HG02623 (cell line): ENCODE measurements at regions not wholly inside any gene's neighbourhood (a gene's known extent, or its start where the extent isn't known, plus 50 kb on each side); places are given as distances from the start of the nearest gene placed in this dataset.
"Not testable (repeated sequence)": the region's sequence is repeated elsewhere in the genome, so short reads cannot be mapped to it uniquely, and the experiment has no call there.

Experiments used
- ATAC-seq: cut with Tn5 transposase; IDR thresholded peaks from one replicate; pipeline ENCODE4 v1.9.1; 2021; ENCODE audit warnings: moderate library complexity; ENCODE audit not compliant: unreplicated experiment

DNA sequence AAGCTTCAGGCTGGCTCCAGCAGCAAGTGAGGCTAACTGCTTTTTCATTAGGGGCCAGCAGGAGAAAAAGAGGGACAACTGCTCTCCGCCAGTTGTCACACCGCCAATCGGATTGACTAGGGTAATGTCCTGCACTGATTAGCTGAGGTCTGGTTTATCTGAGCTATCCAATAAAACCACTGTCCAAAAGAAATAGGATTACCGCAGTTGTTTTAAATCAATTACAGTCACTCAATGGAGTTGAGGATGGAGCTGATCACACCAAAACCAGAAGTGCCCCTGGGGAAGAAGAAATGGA, 351.4 kb upstream of the NPVF start:
- ATAC-seq, result no peak

DNA sequence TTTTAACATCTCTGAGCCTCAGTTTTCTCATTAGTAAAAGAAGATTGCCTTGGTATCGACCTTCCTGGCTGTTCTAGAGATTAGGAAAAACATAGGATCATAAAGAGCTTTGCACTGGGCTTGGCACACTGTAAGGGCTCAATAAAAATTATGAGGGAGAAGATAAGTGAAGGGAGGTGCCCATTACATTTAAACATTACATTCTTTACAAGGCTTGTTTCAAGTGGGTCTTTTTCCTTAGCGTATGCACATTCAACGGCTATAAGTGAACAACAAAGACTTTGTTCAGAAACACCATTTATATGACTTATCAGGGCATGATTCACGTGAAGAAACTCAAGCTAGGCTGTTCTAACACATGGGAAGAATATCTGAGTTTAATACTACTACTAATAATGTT, 351.9 kb upstream of the NPVF start:
- ATAC-seq, result no peak

DNA sequence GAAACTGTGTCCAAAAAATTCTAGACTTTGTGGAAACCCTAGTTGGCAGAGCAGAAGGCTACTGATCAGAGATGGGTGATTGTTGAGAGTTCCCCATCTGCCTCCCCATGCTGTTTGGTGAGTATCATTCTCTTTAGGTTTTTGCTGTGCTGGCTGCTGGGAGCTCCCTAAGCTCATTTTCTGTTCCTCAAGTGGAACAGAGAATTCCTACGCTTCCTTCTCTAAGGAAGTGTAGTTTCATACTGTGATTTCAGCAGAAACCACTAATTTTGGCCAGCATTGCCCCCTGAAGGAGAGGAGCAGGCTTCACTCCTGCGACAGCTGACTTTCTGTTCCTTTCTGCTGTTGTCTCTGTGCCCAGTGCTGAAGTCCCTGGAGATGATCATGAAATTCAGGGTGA, 355.3 kb upstream of the NPVF start:
- ATAC-seq, result no peak

DNA sequence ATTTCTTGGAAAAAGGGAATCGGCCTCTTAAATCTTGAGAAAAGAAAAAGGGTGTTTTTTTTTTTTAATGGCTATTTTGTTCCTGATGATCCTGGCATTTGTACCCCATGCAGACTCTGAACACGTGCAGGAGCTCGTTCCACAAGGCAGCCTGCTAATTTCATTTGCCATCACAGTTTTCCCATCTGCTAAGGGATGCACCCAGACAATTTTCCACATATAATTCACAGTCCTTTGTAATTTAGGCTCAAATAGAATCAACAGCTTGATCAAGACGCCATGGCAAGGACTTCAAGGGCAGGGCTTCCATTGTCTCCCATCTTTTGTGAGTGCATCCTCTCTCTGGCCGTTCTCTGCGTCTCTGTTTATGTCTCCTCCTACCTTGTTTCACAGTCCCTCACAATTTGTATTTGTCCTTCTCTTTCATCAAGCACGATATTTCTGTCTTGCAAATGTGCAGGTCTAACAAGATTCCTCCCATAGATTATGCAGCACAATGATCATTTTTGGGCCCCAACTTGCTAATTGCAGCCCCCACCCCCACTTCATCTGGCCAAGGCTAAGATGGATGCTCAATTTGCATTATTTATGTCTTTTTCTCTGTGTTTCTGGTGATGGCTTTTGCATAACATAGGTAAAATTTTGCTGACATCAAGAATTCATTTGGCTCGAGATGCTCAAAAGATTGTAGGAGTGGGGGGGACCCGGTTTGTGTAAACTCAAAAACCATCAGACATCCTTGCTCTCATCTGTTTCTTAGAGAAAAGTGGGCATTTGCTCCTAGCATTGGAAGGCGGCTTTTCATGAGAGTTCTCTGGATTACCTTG, 356.0 kb upstream of the NPVF start:
- no peak for ATAC-seq

DNA sequence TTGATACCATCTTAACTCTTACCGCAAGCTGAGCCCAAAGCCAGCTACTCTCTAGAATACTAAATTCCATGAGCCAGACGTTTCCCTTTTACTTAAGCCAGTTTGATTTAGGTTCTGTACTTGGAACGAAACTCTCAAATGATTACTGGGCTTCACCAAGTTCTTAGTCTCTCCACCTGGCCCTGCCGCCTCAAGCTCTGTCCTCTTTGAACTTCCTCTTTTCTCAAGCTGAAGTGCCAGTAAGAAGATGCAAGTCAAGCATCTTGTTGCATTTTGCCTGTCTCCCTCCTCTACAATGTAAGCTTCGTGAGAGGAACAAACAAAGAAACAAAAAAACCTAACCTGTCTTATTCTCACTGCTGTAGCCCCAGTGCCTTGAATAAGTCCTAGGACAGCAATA, 358.2 kb upstream of the NPVF start:
- ATAC-seq, result no peak

DNA sequence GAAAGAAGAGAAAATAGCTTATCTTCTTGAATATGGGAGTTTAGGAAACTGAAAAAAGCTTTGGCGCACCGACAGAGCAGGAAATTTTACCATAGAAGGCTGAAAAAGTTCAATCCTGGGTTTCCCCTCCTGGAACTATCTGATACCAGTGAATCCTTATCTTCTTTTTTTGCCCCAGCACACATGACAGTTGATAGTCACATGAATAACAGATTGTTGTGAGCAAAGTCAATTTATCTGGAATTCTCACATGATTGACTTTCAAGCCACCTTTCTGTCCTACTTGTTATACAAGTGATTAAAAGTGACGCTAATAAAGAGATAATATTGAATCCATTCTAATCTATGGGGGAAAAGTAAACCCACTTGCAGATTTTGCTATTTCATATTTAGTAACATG, 365.8 kb upstream of the NPVF start:
- ATAC-seq, result no peak

DNA sequence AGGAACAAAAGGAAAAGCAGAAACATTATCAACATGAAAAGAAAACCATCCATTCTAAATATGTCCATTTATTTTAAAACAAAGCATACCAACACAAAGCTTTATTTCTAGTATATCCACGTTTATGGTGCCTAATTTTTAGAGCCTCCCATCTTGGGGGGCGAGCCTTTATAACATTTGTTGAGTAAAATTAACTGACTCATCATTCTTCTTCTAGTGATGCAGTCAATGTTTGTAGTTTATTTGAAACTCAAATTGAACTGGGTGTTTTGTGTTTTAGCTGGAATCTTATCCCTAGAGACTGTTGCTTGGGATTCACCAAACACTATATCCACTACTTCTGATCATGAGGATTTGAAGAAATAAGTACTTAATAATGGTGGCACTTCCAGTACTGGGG, 366.4 kb upstream of the NPVF start:
- no peak for ATAC-seq

DNA sequence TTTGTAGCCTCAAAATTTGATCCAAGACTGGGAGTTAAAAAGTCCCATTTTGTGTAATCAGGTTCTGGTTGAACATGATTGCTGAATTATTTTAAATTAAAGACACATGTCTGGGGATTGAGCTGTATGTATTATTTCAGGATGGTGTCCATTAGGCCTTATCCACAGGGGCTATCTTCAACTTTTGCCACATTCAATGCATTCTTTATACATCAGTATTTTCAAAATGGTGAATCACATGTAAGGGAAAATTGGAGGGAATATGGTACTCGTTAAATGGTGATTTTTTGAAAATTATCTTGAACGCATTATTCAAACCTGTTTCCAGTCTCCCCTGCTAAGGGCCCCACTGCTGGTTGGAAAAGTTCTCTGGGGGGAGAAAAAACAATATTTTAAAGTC, 367.7 kb upstream of the NPVF start:
- no peak for ATAC-seq

DNA sequence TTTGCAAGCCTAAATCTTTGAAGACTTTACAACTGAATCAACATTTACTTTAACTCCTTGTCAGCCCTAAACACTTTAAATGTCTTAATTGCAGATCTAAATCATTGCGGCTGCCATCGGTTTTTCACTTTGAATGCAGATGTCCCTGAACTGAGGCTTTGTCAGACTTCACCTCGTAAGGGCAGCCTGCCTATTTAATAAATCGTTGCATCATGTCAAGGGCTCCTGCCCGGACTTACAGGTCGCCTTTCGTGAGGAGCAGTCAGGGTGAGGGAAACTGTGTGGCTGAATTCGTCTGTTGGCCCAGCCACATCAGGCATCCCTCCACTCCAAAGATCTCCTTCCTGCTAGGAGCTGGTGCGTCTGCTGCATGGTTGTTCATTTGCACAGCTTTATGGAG, 368.2 kb upstream of the NPVF start:
- no peak for ATAC-seq

DNA sequence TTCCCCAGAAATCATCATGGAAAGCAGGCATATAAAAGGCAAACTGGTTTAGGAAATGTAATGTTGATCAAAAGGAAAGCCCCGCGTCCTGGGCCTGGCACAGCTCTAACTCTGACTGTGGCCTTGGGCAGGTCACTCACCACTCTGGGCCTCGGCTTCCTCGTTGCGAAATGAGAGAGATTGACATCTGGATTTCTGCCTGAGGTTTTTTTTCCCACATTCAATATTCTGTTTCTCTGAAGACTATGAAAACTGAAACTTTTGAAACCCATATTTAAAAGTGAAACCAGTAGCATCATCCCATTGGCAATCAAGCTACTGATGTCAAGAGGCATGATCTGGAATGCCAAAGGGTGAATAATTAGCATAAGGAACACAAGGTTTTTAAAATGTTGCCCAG, 369.7 kb upstream of the NPVF start:
- no peak for ATAC-seq

DNA sequence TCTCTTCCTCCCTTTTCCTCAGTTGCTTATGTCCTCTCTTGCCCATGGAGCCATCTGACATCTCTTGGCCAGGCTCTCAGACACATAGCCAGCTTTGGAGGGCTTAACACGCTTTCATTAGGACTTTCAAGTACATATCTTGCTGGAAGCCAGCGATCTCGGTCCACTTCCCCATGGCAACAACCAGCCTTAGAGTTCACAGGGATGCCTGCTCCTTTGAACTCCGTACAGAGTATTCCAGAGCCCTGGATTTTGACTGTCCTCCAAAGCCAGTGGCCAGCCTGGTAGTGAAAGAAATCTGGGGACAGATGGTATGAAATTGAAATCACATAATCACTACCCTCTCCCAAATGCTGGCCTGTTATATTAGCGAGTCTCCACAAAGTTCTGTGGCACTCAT, 370.5 kb upstream of the NPVF start:
- ATAC-seq, result no peak

DNA sequence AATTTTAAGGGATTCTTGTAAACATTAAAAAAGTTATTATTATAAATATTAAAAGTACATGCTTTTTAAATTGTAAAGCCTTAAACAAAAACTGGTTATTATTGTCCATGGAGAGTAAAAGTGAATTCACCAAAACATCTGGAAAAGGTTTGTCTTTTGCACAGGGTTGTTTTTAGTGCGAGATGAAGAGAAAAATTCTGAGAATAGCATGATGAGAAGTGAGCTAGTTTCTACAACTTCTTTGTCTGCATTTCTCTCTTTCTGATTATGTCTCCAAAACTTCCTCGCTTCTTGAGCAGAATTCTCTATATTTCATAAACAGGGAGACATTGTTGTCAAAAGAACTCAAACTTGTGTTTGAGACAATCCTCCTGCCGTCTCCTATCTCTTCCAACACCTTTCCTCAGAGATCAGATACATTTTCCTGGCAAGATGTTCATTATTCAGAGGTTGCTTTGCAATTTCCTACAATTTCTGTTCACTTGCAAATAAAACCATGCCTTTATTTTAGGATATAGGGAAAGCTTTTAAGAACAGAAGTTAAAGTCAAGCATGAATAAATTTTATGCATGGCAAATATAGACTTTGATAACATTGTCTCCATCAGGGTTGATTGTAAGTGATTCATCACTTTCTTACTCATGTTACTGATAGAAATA, 372.1 kb upstream of the NPVF start:
- no peak for ATAC-seq

DNA sequence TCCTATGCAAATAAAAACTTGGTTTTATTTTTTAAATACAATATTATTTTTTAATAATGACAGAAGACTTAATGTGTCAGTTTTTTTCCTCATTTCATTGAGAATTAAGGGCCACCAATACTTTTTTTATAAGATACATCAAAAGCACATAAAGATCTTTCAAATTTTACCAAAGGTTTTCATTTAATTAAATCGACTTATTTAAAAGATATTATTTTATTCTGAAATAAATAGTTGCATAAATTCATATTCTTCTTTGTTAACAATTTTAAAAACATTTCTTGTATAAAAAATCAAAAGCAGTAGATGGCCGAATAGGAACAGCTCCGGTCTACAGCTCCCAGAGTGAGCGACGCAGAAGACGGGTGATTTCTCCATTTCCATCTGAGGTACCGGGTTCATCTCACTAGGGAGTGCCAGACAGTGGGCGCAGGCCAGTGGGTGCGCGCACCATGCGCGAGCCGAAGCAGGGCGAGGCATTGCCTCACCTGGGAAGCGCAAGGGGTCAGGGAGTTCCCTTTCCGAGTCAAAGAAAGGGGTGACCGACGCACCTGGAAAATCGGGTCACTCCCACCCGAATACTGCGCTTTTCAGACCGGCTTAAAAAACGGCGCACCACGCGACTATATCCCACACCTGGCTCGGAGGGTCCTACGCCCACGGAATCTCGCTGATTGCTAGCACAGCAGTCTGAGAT, 374.6 kb upstream of the NPVF start:
- not testable (repeated sequence) for ATAC-seq

DNA sequence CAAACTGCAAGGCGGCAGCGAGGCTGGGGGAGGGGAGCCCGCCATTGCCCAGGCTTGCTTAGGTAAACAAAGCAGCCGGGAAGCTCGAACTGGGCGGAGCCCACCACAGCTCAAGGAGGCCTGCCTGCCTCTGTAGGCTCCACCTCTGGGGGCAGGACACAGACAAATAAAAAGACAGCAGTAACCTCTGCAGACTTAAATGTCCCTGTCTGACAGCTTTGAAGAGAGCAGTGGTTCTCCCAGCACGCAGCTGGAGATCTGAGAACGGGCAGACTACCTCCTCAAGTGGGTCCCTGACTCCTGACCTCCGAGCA, 375.1 kb upstream of the NPVF start:
- not testable (repeated sequence) for ATAC-seq

DNA sequence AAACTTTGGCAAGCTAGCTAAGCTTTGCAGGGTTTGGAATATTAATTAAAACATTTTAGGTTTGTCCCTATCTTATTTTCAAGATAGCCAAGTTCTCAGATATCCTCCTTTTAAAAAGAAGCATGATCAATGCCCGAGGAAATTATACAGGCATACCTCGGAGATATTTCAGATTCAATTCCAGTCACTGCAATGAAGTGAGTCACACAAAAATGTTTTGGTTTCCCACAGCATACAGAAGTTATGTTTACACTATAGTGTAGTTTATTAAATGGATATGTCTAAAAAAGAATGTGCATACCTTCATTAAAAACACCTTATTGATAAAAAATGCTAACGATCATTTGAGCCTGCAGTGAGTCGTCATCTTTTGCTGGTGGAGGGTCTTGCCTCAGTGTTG, 382.9 kb upstream of the NPVF start:
- no peak for ATAC-seq

DNA sequence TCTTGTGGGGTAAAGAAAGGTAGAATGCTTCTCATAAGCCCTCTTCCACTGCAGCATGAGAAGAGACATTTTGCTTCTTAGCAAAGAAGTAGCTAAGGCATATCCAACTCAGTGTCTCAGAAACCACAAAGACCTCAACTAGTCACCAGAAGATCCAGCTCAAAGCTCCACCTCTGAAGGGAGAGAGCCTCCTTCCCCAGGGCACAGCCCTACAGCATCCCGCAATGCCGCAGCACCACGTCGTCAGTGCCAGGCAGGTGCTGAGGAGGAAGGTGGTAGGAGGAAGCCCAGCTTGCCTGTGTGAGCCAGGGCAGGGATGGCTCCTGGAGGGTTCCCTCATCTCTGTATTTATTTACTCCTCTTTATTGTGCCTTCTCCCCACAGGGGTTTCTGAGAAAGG, 385.6 kb upstream of the NPVF start:
- no peak for ATAC-seq

DNA sequence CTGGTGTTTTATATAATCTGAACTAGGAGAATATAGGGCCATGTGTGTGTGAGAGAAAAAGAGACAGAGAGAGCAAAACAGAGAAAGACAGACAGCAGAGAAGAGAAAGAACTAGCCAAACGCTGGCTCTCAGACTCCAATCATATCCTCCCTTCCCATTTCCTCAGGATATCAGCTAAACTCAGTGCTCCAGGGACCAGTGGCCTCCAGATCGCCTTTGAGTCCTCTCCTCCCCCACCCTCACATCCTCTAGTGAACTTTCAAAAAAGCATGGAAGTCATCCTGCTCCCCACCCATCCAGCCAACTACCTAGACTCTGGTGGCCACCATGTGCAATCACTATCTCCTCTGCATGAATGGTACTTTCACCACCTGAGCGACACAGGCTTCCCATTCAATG, 386.1 kb upstream of the NPVF start:
- ATAC-seq, result no peak

DNA sequence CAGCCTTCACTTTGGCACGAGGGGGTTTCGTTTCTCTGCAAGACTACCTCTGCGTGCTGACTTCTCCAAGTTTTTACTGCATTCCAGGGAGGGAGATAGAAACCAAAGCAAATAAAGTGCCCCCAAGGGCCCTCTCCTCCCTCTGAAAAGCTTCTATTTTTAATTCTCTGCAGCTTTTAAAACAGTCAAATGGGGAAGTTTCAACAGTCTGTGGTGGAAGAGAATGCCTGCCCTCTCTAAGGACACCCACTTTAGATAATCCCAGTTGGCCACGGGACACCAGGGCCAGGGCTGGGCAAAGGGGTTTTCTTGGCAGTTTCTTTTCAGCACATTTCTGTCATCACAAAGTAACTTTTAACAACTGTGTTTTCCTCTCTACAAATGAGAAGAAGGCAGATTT, 386.7 kb upstream of the NPVF start:
- ATAC-seq, result no peak

DNA sequence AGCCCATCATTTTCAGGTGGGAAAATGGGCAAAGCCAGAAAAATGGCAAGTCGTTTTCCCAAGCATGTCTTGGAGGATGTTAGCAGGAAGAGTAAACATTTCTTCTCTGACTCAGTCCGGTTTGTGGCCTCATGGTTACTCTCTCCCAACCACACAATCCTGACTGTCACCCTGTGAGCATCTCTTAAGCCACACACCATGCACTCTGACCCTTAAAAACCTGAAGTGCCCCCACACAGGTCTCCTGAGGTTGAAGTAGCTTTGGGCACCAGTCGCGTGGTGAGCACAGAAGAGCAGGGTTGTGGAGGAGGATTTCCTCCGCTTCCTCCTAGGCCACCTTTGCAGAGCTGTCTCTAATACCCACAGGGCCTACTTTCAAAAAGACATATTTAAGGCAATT, 387.3 kb upstream of the NPVF start:
- ATAC-seq, result no peak

DNA sequence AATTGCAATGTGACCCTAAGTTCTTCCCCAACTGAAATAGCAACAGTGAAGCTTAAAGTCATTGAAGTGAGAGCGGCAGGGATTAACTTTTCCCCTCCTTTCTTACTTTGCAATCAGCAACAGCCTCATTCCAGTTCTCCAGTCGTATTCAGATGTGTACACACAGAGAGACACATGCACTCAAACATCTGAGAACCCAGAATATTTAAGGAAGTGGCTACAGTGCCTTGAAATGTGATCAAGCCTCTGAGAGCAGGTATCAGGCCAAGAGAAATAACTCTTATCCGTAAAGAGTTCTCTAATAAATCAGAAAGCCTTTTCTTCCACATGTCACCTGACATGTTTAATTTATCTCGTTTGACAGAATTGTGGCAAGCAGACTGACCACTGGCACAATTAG, 388.9 kb upstream of the NPVF start:
- ATAC-seq, result no peak

DNA sequence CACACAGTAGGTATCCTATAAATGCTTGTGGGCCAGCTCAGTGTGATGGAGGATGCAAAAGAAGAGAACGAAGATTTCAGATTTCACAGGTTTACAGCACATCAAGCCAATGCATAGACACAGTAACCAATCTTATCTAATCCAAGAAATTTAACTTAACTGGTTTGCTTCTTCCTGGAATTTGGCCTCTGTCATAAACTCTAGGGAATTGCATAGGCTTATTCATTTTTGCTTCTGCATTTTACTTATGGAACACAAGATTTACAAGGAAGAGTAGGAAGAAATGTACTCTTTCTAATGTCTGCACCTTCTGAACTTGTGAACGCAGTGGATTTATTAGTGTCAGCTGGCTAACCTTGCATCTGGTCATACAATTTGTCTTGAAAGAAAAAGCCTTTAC, 389.4 kb upstream of the NPVF start:
- ATAC-seq, result no peak

DNA sequence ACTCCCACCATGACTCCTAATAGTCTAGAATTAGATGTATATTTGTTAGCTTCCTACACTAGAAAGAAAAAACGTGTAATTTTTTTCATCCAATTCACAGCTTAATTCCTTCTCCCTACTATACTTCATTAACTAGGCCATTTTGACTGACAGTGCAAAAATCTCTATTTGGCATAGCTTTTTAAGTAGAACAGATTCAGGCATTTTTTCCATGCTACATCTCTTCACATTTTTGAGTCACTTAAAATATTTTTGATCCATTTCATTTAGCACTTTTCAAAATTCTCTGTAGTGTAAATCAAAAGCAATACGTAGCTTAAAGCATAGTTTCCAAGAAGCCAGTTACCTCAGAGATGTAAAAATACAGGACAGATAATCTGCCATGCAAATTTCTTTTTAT, 391.1 kb upstream of the NPVF start:
- ATAC-seq, result no peak
